ENCODE measurements at regions not wholly inside any gene's neighbourhood (a gene's known extent, or its start where the extent isn't known, plus 50 kb on each side); places are given as distances from the start of the nearest gene placed in this dataset.
"Not testable (repeated sequence)": the region's sequence is repeated elsewhere in the genome, so short reads cannot be mapped to it uniquely, and the experiment has no call there.

- DNase-seq = no peak
Measured at GRCh38 chr13:80973721-80974120, 632.8 kb upstream of the SPRY2 start.

- no peak for DNase-seq
Measured at GRCh38 chr13:80972857-80973478, 632.0 kb upstream of the SPRY2 start.

- DNase-seq = no peak
Measured at GRCh38 chr13:80965097-80965496, 624.2 kb upstream of the SPRY2 start.

GRCh38 chr13:80962855-80963254 lies 621.9 kb upstream of the SPRY2 start:
- DNase-seq = no peak

- no peak for DNase-seq
Measured at GRCh38 chr13:80962173-80962572, 621.2 kb upstream of the SPRY2 start.

- DNase-seq = no peak
Measured at GRCh38 chr13:80957019-80957655, 616.2 kb upstream of the SPRY2 start.

- no peak for DNase-seq
Measured at GRCh38 chr13:80955501-80955900, 614.6 kb upstream of the SPRY2 start.

- DNase-seq = no peak
Measured at GRCh38 chr13:80952158-80952557, 611.2 kb upstream of the SPRY2 start.

- no peak for DNase-seq
Measured at GRCh38 chr13:80946008-80946802, 605.3 kb upstream of the SPRY2 start.

- no peak for DNase-seq
Measured at GRCh38 chr13:80945328-80945727, 604.4 kb upstream of the SPRY2 start.

- DNase-seq = no peak
Measured at GRCh38 chr13:80939581-80939980, 598.7 kb upstream of the SPRY2 start.

- DNase-seq = no peak
Measured at GRCh38 chr13:80931766-80932165, 590.8 kb upstream of the SPRY2 start.

GRCh38 chr13:80931118-80931517 lies 590.2 kb upstream of the SPRY2 start:
- no peak for DNase-seq

- DNase-seq = no peak
Measured at GRCh38 chr13:80928241-80928640, 587.3 kb upstream of the SPRY2 start.

GRCh38 chr13:80926024-80926423 lies 585.1 kb upstream of the SPRY2 start:
- DNase-seq = not testable (repeated sequence)

- no peak for DNase-seq
Measured at GRCh38 chr13:80924596-80924995, 583.7 kb upstream of the SPRY2 start.

- no peak for DNase-seq
Measured at GRCh38 chr13:80923907-80924306, 583.0 kb upstream of the SPRY2 start.

- no peak for DNase-seq
Measured at GRCh38 chr13:80921971-80922370, 581.0 kb upstream of the SPRY2 start.

- no peak for DNase-seq
Measured at GRCh38 chr13:80921541-80921940, 580.6 kb upstream of the SPRY2 start.

- DNase-seq = no peak
Measured at GRCh38 chr13:80906860-80907259, 565.9 kb upstream of the SPRY2 start.

GRCh38 chr13:80904386-80904785 lies 563.5 kb upstream of the SPRY2 start:
- DNase-seq = no peak

- no peak for DNase-seq
Measured at GRCh38 chr13:80903911-80904310, 563.0 kb upstream of the SPRY2 start.

GRCh38 chr13:80901530-80901929 lies 560.6 kb upstream of the SPRY2 start:
- no peak for DNase-seq

GRCh38 chr13:80901111-80901510 lies 560.2 kb upstream of the SPRY2 start:
- no peak for DNase-seq

All from NCI-H2107 (cell line).